ENCODE measurements at regions not wholly inside any gene's neighbourhood (a gene's known extent, or its start where the extent isn't known, plus 50 kb on each side); places are given as distances from the start of the nearest gene placed in this dataset.

DNA sequence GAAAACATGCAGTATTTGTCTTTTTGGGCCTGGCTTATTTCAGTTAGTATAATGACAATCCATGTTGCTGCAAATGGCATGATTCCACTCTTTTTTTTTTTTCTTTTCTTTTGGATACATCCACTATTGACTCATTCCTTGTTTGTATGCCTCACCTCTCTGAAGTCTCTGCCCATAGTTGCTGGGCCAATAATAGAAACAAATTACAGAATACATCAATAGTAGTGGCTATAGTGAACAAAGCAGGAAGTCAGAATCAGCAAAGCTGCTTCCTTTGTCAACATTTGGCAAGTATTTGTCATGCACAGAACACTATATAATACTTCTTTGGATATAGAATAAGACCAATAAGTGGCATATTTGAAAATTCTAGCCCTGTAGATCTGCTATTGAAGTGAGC, 609.7 kb downstream of the STK39 start:
- TF ChIP-seq EZH2 (IDR thresholded peaks at IDR 0.05; ENCODE audit: insufficient read depth, poor library complexity, severe bottlenecking) (no peak), EZH2phosphoT487 (IDR thresholded peaks at IDR 0.05; ENCODE audit: insufficient read depth, low read depth) (no peak)

Measured in GM23248 (cell line).